ENCODE measurements at regions not wholly inside any gene's neighbourhood (a gene's known extent, or its start where the extent isn't known, plus 50 kb on each side); places are given as distances from the start of the nearest gene placed in this dataset.
"Not testable (repeated sequence)": the region's sequence is repeated elsewhere in the genome, so short reads cannot be mapped to it uniquely, and the experiment has no call there.

DNA sequence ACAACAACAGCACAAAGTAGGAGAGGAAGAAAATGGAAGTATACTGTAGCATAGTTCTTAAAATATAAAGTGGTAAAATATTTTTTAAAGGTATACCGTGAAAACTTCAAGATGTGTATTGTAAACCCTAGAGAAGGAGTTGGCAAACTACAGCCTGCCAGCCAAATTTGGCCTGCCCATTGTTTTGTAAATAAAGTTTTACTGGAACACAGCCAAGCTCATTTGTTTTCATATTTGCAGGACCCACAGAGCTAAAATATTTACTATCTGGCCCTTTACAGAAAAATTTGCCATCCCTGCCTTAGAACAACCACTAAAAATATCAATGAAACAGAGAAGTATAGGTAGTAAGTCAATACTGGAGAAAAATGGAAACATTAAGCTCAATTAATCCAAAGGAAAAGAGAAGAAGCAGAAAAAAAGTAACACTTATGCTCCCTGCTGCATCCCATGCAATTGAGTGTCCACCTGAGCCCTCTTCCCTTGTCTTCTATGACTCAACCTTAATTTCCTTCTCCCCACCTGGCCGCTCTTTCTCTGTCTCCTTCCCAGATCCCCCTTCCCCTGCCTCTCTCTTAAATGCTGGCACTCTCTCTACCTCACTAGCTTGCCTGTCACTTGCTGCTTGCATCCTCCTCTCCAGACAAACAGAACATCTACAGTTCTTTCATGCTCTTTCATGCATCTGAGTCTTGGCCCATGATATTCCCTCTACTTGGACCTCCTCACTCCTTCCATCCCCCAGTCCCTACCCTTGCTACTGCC, 50.6 kb upstream of the FER start:
- DNase-seq (ENCODE audit: low spot score) = no peak

DNA sequence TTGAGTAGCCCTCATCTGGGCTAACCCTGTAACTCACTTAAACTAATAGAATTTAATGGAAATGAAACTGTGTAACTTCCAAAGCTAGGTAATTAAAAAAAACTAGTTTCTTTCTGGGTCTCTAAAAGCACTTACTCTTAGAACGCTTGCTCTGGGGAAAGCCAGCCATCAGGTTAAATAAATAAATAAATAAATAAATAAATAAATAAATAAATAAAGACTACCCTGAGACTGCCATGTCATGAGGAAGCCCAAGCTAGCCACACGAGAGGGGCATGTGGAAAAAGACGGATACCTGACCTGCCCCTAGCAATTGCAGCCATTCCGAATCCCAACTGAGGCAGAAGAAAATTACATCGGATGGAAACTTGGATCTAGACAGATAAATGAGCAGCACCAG, 51.3 kb upstream of the FER start:
- no peak for DNase-seq (ENCODE audit: low spot score)

DNA sequence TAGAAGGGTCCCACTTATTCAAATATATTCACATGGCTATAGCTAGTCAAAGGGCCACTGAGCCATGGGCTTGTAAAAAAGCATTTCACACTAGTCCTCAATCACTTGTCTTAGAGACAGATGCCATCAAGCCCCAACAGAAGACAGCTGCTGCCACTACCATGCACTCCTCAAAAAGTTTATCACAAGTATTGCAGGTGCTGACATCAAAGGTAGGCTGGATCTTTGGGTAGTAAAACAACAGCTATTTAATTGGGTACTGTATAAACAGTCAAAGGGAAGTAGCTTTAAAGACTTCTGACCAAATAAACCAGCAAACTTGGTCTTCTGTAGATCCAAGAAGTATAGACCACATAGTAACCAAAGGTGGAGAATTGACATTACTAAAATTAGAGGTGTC, 59.2 kb upstream of the FER start:
- DNase-seq (ENCODE audit: low spot score) = no peak

DNA sequence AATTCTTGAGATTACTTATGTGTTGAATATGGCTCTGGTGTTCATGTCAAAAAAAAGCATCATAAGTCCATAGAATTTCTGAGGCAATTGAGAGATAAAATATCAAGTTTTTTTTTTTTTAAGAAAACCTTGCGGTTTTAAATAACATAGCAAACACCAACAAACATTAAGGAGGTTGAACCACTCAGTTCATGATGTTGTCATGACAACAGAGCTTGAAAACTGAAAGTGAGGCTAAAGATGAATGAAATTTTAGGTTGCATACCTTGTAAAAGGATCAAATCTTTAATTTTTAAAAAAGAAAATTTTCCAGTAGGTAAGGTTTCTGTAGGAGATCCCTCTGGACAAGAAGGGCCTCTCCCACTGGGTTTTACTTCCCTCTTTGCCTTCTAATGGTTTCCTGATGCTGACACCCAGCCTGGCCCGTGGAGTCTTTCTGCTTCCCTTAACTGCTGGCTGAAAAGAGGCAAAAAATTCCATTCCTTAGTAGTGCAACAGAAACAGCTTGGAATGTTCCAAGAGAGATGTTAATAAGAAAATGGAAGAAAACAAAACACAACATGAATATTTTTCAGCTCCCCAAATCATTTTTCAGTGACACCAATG, 60.0 kb upstream of the FER start:
- peak; percentile 53 for DNase-seq (ENCODE audit: low spot score)

DNA sequence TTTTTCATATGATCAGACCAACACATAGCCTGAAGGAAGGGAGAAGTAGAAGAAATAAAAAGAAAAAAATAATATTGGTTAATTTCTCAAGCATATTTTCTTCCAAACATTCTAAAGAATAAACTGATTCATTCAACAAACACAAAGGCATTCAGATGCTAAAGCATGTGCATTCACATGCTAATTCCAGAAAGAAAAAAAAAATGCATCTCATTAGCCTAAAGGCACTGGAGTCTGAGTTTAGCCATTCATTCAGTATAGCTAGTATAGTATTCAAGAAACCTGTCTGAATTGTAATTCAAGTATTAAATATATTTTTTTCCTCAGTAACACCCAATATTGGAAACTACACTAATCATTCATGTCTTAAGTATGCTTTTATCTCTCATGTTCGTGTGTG, 61.0 kb upstream of the FER start:
- DNase-seq (ENCODE audit: low spot score) = no peak

DNA sequence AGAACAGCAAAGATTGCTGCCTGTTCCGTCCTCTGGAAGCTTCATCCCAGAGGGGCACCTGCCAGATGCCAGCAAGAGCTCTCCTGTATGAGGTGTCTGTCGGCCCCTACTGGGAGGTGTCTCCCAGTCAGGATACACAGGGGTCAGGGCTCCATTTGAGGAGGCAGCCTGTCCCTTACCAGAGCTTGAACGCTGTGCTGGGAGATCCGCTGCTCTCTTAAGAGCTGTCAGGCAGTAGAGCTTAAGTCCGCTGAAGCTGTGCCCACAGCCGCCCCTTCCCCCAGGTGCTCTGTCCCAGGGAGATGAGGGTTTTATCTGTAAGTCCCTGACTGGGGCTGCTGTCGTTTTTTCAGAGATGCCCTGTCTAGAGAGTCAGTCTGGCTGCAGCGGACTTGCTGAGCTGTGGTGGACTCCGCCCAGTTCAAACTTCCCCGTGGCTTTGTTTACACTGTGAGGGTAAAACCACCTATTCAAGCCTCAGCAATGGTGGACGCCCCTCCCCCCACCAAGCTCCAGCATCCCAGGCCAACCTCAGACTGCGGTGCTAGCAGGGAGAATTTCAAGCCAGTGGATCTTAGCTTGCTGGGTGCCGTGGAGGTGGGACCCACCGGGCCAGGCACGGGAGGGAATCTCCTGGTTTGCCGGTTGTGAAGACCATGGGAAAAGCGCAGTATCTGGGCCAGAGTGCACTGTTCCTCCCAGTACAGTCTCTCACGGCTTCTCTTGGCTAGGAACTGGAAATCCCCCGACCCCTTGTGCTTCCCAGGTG, 62.1 kb upstream of the FER start:
- DNase-seq (ENCODE audit: low spot score) = not testable (repeated sequence)

DNA sequence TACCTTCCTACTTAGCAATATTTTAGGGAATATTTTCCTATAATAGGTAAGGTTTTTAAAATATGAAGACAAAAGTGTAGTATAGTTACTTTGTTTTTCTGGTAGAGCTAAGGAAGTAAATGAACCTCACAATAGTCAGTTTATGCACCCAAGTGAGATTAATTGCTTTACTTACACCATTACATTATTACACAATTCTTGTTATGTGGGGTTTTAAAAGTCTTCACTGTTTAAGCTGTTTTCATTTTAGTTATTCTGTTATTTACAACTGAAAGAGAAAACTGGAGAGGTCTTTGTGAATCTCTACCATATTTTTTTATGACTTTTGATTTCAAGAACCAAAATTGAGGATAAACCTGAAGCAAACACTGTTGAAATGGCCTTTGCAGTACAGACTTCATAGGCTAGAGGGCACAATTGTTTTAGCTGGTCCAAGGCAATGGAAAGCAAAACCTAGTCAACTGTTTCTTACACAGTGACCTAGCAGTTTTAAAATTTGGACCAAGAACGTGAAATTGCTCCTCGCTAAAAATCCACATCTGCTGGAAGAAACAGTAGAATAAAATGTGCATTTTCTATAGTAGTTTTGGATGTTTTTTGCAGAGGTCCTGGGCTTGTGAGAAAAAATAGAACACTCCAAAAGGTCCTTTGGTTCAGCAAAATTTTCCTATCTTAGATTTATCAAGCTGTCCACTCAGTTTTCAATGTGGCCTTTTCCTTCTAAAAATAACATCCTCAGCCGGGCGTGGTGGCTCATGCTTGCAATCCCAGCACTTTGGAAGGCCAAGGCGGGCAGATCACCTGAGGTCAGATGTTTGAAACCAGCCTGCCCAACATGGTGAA, 66.4 kb upstream of the FER start:
- DNase-seq (ENCODE audit: low spot score) = peak; percentile 80

DNA sequence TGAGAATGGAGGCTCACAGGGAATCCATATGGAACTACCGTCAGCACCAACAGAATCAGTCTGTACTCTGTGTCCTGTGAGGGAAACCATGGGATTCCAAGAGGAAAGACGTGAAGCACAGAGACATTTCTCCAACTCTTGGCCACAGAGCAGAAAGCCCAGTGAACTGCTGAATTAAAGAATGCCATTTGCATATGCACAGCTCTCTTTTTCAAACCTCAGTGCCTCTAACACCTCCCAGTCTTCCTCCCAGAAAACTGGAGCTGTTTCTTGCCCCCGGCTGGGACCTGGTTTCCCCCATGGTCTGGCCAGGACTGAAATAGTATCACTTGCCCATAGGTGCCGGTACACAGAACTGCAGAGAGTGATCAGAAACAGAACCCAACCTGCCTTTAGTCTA, 69.6 kb upstream of the FER start:
- DNase-seq (ENCODE audit: low spot score) = no peak

DNA sequence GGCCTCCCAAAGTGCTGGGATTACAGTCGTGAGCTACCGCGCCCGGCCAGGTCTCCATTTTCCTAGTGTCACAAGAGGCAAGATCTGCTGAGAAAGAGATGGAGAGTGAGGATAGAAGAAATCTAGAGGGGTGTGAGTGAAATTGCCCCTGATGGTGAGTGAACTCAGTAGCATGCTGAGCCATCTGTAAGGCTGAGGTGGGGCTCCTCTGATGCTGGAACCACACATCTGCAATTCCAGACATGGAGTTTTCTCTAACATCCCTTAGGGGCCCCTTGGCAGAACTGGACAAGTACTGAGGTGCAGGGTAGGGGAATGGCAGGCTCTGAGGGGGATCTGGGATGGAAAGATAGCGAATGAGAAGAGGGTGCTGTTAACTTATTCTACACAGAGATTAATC, 72.0 kb upstream of the FER start:
- no peak for DNase-seq (ENCODE audit: low spot score)

DNA sequence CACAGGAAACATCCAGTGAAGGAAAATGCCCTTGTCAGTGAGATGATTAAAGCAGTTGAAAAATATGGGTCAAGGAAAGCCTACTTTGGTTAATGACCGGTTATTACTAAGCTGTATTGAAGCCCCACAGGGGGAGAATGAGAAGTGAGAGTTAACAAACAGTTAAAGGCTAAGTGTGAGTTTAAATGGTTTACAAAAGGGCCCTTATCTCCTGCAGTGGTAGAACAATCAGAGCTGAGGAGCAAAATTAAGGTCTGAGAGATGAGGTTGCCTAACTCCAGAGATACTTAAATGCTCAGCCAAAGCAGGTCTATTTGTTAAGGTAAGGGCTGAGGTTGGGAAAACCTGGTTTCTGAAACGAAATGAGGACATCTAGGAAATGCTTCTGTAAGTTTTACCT, 75.1 kb upstream of the FER start:
- DNase-seq (ENCODE audit: low spot score) = no peak

DNA sequence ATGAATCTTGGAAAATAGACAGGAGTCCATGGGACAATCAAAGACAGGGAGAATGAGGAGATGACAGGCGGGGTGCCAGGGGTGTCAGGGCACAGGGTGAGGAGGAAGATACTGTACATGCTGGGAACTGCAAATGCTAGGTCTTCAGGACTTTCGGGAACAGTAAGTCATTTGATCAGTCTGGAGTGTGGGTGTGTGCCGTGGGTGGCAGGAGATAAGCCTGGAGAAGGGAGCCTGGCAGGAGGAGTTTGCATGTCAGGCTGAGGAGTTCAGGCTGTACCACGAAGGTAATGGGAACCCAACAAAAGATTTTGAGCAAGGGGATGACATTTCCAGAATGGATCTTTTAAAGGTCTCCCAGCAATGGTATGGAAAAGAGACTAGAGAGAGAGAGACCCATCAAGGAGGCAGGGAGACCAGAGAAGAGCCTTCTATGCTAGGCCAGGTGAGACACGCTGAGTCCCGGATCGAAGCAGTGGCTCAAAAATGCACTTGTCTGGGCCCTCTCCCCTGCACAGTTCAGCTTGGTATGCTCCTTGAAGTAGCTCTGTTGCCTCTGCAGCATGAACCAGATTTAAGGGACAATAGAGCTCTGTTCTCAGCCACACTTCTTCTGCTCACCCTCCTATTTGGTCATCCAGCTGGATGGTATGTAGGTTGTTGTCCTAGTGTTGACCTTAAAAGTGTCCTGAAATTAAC, 77.0 kb upstream of the FER start:
- DNase-seq (ENCODE audit: low spot score) = no peak

DNA sequence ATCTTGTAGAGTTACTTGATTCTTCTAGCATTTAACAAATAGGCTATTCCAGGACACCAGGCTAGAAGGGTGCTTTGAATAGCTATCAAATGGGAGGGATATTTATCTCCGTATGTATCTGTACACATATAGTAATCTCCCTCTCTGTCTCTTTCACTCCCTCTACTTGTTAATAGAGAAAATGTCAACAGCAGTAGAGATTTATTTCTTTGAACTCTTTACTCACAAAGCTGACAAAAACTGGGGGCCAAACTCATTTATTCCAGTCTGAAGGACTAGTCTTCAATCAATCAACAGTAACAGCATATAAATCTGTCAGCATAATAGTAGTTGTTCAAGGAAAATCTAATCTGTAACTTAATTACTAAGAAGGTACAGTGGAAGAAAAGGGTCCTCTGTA, 78.2 kb upstream of the FER start:
- no peak for DNase-seq (ENCODE audit: low spot score)

DNA sequence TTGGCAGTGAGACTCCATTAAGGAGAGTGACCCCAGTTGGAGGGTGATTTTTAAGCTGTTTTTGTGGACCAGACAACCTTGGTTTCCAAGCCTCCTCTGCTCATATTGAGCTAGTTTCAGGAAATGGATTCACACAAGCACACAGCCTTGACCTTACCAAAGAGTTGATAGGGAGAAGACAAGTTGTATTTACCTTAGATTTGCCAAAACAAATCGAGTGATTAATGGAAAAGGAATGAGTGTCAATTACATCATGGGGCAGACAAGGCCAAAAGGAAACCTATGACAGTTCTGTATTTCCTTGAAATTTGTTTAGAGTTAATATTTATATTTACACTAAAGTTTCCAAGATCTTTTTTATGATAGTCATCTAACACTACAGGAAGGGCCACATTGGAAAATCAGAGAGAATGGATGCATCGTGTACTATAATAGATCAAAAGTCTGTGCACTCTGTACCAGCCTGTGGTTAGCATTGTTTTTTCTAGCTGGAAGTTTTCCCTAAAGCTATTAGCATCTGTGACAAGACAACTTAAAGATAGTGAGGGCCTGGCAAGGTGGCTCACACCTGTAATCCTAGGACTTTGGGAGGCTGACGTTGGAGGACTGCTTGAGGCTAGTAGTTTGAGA, 86.0 kb upstream of the FER start:
- DNase-seq (ENCODE audit: low spot score) = peak; percentile 11

DNA sequence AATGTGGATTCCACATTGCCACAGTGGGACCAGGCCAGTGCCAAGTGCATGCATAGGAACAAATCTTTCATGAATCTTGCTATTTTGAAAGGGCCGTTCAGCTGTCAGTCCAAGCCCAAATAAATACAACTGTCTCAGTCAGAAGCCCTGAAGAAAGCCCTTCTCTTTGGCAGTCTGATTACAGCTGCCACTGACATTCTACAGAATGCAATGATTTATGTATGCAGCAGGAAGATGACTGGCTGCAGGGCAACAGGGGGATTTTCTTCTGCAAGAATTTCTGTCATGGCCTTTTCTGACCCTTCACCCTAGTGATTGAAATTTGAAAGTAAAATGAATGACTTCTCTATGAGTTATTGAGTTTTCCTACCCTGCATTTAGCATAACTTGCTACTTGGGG, 86.7 kb upstream of the FER start:
- no peak for DNase-seq (ENCODE audit: low spot score)

DNA sequence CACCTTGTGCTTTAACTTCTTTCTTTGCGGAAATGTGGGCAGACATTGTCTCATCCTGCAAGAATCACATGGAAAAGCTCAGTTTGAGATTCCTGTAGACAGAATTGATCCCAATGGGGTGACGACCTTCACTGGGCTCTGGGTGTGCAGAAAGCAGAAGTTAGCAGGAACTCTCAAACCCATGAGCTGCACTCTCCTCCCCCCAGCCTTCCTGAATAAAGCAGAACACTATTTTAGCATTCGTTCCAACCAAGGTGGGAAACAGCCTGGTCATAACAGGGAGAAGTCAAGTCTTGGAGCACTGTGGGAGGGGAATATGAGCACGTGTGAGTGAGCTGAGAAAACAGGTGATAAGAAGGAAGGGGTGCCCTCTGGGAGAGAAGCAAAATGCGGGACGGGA, 87.4 kb upstream of the FER start:
- DNase-seq (ENCODE audit: low spot score) = no peak

DNA sequence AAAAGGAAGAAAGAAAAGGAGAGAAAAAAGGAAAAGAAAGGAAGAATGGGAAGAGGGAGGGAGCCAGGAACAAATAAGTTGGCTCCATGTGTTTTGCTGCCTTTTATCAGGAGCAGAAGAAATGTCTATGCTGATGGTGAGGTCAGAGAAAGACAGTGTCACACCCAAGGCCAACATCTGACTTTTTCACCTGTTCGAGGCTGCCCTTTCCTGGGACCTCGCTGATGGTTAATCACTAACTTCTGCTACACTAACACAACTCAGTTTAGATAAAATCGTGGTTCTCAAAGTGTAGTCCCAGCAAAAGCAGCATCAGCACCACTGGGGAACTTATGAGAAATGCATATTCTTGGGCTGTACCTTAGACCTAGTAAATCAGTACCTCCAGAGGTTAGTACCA, 88.2 kb upstream of the FER start:
- no peak for DNase-seq (ENCODE audit: low spot score)

DNA sequence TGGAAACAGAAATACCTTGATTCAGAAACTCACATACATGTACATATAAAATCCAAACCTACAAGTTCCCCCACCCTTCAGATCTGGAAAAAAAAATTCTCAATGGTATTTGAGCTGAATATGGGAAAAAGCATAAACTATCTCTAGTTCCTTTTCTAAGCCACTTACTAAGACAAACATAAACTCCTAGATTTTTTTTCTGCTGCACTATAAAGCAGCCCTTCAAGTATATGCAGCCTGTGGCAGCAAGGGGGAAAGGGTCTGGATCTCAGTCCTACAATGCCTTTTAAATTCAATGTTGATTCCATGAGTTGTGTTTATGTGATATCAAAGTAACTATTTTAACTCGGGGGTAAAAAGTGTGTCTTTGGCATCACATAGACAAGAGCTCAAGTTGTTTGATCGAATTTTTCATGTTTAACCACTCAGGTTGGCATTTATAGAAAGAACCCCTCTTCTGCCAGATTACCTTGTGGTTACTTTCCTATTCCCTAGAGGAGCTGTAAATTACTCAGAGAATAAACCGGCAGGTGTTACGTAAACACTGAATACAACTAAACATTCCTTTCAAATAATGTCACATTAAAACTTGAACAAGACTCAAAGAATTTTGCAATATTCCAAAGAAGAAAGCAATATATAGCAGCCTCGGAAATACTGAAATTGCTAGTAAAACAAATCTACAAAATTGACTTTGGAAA, 91.8 kb upstream of the FER start:
- peak; percentile 67 for DNase-seq (ENCODE audit: low spot score)

DNA sequence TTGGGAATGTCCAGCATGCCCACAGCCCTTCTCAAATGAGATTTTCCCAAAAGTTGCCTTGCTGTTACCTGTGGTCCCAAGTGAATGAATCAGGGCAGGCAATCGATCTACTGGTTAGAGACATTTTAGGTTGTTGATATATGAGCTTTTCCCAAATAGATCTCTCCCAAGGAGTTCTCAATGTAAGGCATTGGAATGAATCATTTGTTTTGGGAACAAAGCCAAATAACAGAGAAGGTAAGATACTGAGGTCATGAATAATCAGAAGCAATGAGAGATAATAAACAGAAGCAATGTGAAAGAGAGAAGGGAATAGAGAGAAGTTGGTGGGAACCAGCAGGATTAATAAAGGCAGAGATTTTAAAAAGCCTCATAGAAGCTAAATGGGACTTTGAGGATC, 93.6 kb upstream of the FER start:
- no peak for DNase-seq (ENCODE audit: low spot score)

DNA sequence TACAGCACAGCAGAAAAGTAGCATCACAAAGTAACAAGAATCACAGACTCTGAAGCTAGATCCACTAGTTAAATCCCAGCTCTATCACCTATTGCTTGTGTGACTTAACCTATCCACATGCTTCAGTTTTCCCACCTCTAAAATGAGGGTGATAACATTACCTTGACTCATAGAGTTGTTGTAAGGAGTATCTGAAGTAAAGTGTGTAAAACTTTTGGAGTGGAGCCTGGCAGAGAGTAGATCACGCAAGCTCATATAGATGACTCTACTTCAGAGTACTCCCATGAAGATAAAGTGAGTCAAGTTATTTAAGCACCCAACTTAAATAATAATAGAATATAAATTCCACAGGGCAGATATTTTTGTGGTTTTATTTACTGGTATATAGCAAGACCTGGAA, 94.5 kb upstream of the FER start:
- DNase-seq (ENCODE audit: low spot score) = no peak

DNA sequence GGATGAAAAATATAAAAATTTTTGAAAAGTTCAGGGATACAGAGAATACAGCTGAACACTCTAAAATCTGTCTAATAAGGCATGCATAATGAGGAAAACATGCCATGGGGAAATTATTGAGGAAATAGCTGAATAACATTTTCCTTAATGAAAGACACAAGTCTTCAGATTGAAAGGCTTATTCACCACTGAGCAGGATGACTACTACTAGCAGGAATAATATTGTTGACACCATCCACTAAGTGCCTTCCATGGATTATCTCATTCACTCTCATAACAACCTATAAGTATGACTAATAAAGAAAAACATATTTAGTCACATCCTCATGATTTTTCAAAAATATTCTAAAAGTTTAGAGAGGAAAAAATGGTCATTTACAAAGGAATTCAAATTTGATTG, 96.7 kb upstream of the FER start:
- DNase-seq (ENCODE audit: low spot score) = peak; percentile 45

DNA sequence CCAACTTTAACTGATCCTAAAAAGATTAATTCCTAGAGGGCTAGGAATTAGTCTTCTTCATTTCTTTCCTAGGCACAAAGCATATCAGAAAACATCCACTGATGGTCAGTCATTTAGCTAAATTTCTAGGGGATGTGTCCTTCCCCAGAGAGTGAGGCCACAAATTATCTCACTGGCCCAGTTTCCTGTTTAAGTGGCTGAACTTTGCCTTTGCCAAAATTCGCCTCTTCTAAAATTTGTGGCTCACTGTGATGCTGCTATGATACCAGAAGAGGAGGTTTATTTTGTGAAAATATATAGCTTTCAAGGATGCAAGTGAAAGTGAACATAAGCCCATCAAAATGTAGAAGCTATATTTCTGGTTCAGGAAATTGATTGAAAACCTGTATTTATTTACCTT, 98.1 kb upstream of the FER start:
- no peak for DNase-seq (ENCODE audit: low spot score)

All from GM03348 (cell line).